ENCODE measurements at regions not wholly inside any gene's neighbourhood (a gene's known extent, or its start where the extent isn't known, plus 50 kb on each side); places are given as distances from the start of the nearest gene placed in this dataset.

GRCh38 chr4:178296669-178297068 lies 854.4 kb upstream of the AGA start:
- H3K79me1 ChIP-seq (ENCODE audit: low read depth in 1 of 2, low read length in 2 of 2), result no peaks in the 10 kb centered on the region
- H3K27me3 ChIP-seq (ENCODE audit: control insufficient read depth, insufficient read depth, low read length), result no peaks in the 10 kb centered on the region
- ChIA-PET CTCF (no interaction called here), POLR2A (ENCODE audit: unreplicated experiment) (no interaction called here)
- TF ChIP-seq CEBPB (IDR thresholded peaks at IDR 0.05; ENCODE audit: low read depth, low read length) (no peak), RAD21 (IDR thresholded peaks at IDR 0.05; ENCODE audit: low read length) (no peak)
- no CpG with 5 or more reads among the region's 1 CpG for WGBS, 2 experiments (ENCODE audit: extremely low coverage in 2 of 2, insufficient read length in 1 of 2)
- H3K4ac ChIP-seq (ENCODE audit: low read depth, low read length), result no peak overlapping the region
- H2AK9ac ChIP-seq (replicated peaks; ENCODE audit: low read depth, low read length, poor library complexity), result peak overlapping the region; percentile 13
- H3K14ac ChIP-seq (replicated peaks; ENCODE audit: low read depth, low read length), result no peak overlapping the region
- no TSS peak for BruUV-seq (replicated peaks)
- no peak overlapping the region for H4K91ac ChIP-seq (ENCODE audit: insufficient read depth, low read depth, low read length)
- no peak overlapping the region for H2BK15ac ChIP-seq (ENCODE audit: low read depth, low read length)
- no peak overlapping the region for H3K27ac ChIP-seq (ENCODE audit: insufficient read depth, low read length)
- H3K4me1 ChIP-seq (ENCODE audit: control insufficient read depth, insufficient read depth, low read length), result no peaks in the 10 kb centered on the region
- no peak overlapping the region for H2BK20ac ChIP-seq (ENCODE audit: low read depth, low read length)
- H2AK5ac ChIP-seq (ENCODE audit: low read depth, low read length), result no peak overlapping the region
- dilution Hi-C loops (cut with HindIII; ENCODE audit: low sequenced_read_pairs, unreplicated experiment), result no loop called here
- H2BK5ac ChIP-seq (ENCODE audit: low read depth, low read length, poor library complexity, severe bottlenecking), result no peak overlapping the region
- H3K9me1 ChIP-seq (ENCODE audit: insufficient read depth, low read length), result no peaks in the 10 kb centered on the region
- in situ Hi-C loops (cut with MboI; ENCODE audit: low sequenced_read_pairs), result no loop called here
- H3K4me3 ChIP-seq (ENCODE audit: insufficient read depth, low read depth, low read length), result no peak overlapping the region
- no peak overlapping the region for H3K56ac ChIP-seq (ENCODE audit: extremely low read depth, insufficient read depth, low read length)
- ATAC-seq (ENCODE audit: low read depth) (no peak), DNase-seq (no peak)
- no peaks in the 10 kb centered on the region; the same call in 1 of the 2 replicates for H3K9me3 ChIP-seq (ENCODE audit: control insufficient read depth, insufficient read depth, low read length)
- H4K8ac ChIP-seq (ENCODE audit: low read depth in 2 of 2, low read length in 2 of 2), result no peak overlapping the region
- H4K5ac ChIP-seq (ENCODE audit: low read depth, low read length), result no peak overlapping the region
- H2AFZ ChIP-seq (replicated peaks; ENCODE audit: low read length, poor library complexity), result no peak overlapping the region
- intact Hi-C loops (cut with micrococcal nuclease), result no loop called here
- H3K23ac ChIP-seq (ENCODE audit: low read depth, low read length), result no peak overlapping the region
- H3K4me2 ChIP-seq (ENCODE audit: low read depth, low read length), result no peak overlapping the region
- H3K18ac ChIP-seq (ENCODE audit: low read depth, low read length), result no peak overlapping the region
- no peaks in the 10 kb centered on the region for H3K36me3 ChIP-seq (ENCODE audit: control insufficient read depth, insufficient read depth, low read length)
- H4K20me1 ChIP-seq (ENCODE audit: insufficient read depth, low read length), result no peaks in the 10 kb centered on the region
- H2BK120ac ChIP-seq (ENCODE audit: low read depth, low read length), result no peak overlapping the region
- H3K9ac ChIP-seq (ENCODE audit: low read depth, low read length), result no peak overlapping the region

Data from IMR-90 (cell line).